ENCODE measurements at regions not wholly inside any gene's neighbourhood (a gene's known extent, or its start where the extent isn't known, plus 50 kb on each side); places are given as distances from the start of the nearest gene placed in this dataset.

DNA sequence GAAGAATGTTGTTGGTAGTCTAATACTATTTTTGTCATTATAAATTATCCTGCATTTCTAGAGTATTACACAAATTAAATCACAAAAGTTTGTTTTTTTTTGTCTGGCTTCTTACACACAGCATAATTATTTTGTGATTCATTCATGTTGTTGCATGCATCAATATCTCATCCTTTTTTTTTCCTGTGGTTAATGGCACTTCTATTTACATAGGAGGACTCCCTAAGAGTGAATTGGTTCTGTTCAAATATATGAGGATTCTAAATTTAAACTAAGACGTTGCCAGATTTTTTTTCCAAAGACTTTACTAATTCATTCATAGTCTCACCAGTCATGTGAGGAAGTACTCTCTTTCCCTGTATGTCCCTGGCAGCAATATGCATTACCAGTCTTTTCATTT is 303.3 kb downstream of the GPR37 start:
- no peaks in the 10 kb centered on the region for H3K27me3 Mint-ChIP-seq (ENCODE audit: low read depth)
- Histone ChIP-seq H3K27ac (ENCODE audit: insufficient read length, low read depth, low read length) (no peak overlapping the region), H3K56ac (ENCODE audit: insufficient read length, low read depth, low read length) (no peak overlapping the region), H4K5ac (ENCODE audit: insufficient read length, low read depth, low read length) (no peak overlapping the region), H2AFZ (ENCODE audit: low read length) (no peak overlapping the region), H3K79me1 (ENCODE audit: insufficient read depth, low read depth, low read length, poor library complexity, severe bottlenecking) (no peaks in the 10 kb centered on the region), H3K23ac (ENCODE audit: insufficient read length, low read depth, low read length) (no peak overlapping the region), H2BK12ac (ENCODE audit: insufficient read length, low read depth, low read length) (no peak overlapping the region), H4K91ac (ENCODE audit: insufficient read length, low read depth, low read length) (no peak overlapping the region), H2BK20ac (ENCODE audit: low read depth, low read length, poor library complexity, severe bottlenecking) (no peak overlapping the region), H3K14ac (ENCODE audit: insufficient read depth, low read length) (no peak overlapping the region), H3K9ac (ENCODE audit: extremely low read depth, insufficient read length, low read length) (no peak overlapping the region), H3K23me2 (ENCODE audit: insufficient read length, low read depth, low read length, poor library complexity, severe bottlenecking) (no peaks in the 10 kb centered on the region), H3K4me1 (ENCODE audit: insufficient read depth, low read length) (no peaks in the 10 kb centered on the region), H2BK120ac (ENCODE audit: low read depth, low read length, poor library complexity, severe bottlenecking) (no peak overlapping the region), H3K27me3 (ENCODE audit: insufficient read depth, low read length) (no peaks in the 10 kb centered on the region), H4K8ac (replicated peaks; ENCODE audit: insufficient read length, low read depth, low read length) (no peak overlapping the region), H3K9me3 (ENCODE audit: control insufficient read depth, low read depth, low read length) (no peaks in the 10 kb centered on the region), H2BK5ac (ENCODE audit: insufficient read length, low read length) (no peak overlapping the region), H3K79me2 (ENCODE audit: insufficient read depth, low read length) (no peaks in the 10 kb centered on the region), H3K18ac (ENCODE audit: insufficient read length, low read depth, low read length) (no peak overlapping the region), H3T11ph (ENCODE audit: low read length) (no peak overlapping the region), H3K4ac (ENCODE audit: low read depth, low read length) (no peak overlapping the region), H3K4me2 (ENCODE audit: insufficient read depth, insufficient read length, low read length) (no peak overlapping the region), H2AK5ac (ENCODE audit: insufficient read length, low read length) (no peak overlapping the region), H2BK15ac (ENCODE audit: low read depth, low read length) (no peak overlapping the region), H4K20me1 (ENCODE audit: control insufficient read depth, insufficient read depth, insufficient read length) (no peaks in the 10 kb centered on the region)
- peaks cover 0 to 3% (median 0%) of the 10 kb centered on the region in 3 experiments; a peak in 1 of 7 replicates for H3K36me3 Mint-ChIP-seq (ENCODE audit: insufficient read depth in 1 of 3, low read depth in 3 of 3)
- TF ChIP-seq CTCF (conservative IDR thresholded peaks at IDR 0.05): no peak
- no peak overlapping the region for H3K27ac Mint-ChIP-seq
- peaks cover 2 to 4% of the 10 kb centered on the region in 2 experiments; a peak in 2 of 5 replicates for H3K9me3 Mint-ChIP-seq
- WGBS (ENCODE audit: extremely low coverage, insufficient read length, low lambda C conversion rate): no CpG with 5 or more reads among the region's 1 CpG
- no peak for DNase-seq
- H3K4me1 Mint-ChIP-seq: no peaks in the 10 kb centered on the region
- no peak overlapping the region for H3K4me3 Mint-ChIP-seq

Measured in H9 (cell line).